GM18505 (cell line): ENCODE measurements at regions not wholly inside any gene's neighbourhood (a gene's known extent, or its start where the extent isn't known, plus 50 kb on each side); places are given as distances from the start of the nearest gene placed in this dataset.
"Not testable (repeated sequence)": the region's sequence is repeated elsewhere in the genome, so short reads cannot be mapped to it uniquely, and the experiment has no call there.

Experiments used
- ATAC-seq: cut with Tn5 transposase; IDR thresholded peaks from one replicate; pipeline ENCODE4 v1.9.1; 2021; ENCODE audit not compliant: unreplicated experiment
- POLR2A ChIP-seq: IDR thresholded peaks from 4 replicates; pipeline ENCODE4 v1.6.1; 2011; ENCODE audit warnings: borderline replicate concordance; ENCODE audit not compliant: insufficient read depth, insufficient read length; ENCODE audit errors: extremely low read depth

- no peak for ATAC-seq
- no peak for TF ChIP-seq POLR2A
These were observed 297.8 kb upstream of the ECI2 start for GRCh38 chr6:4433199-4433598.

GRCh38 chr6:4426968-4427367 lies 291.6 kb upstream of the ECI2 start:
- TF ChIP-seq POLR2A, result no peak
- no peak for ATAC-seq

GRCh38 chr6:4421837-4422236 lies 286.5 kb upstream of the ECI2 start:
- TF ChIP-seq POLR2A, result no peak
- no peak for ATAC-seq

- no peak for ATAC-seq
- TF ChIP-seq POLR2A, result no peak
These were observed 284.9 kb upstream of the ECI2 start for GRCh38 chr6:4420160-4420865.

- no peak for ATAC-seq
- no peak for TF ChIP-seq POLR2A
These were observed 280.2 kb upstream of the ECI2 start for GRCh38 chr6:4415549-4415948.

- ATAC-seq, result not testable (repeated sequence)
These were observed 278.7 kb upstream of the ECI2 start for GRCh38 chr6:4414078-4414477.

- no peak for ATAC-seq
- no peak for TF ChIP-seq POLR2A
These were observed 277.7 kb upstream of the ECI2 start for GRCh38 chr6:4413073-4413472.

GRCh38 chr6:4412488-4412887 lies 277.1 kb upstream of the ECI2 start:
- ATAC-seq, result no peak

GRCh38 chr6:4412077-4412476 lies 276.7 kb upstream of the ECI2 start:
- TF ChIP-seq POLR2A, result no peak
- ATAC-seq, result no peak

More at GRCh38 chr6:4412488-4412887, 277.1 kb upstream of the ECI2 start:
- no peak for TF ChIP-seq POLR2A

GRCh38 chr6:4407710-4408109 lies 272.3 kb upstream of the ECI2 start:
- peak; percentile 99 for ATAC-seq

- no peak for TF ChIP-seq POLR2A
- ATAC-seq, result no peak
These were observed 270.3 kb upstream of the ECI2 start for GRCh38 chr6:4405621-4406212.

GRCh38 chr6:4404415-4404814 lies 269.0 kb upstream of the ECI2 start:
- TF ChIP-seq POLR2A, result no peak
- ATAC-seq, result no peak

- ATAC-seq, result no peak
- TF ChIP-seq POLR2A, result no peak
These were observed 268.5 kb upstream of the ECI2 start for GRCh38 chr6:4403828-4404227.

- no peak for ATAC-seq
These were observed 267.8 kb upstream of the ECI2 start for GRCh38 chr6:4403023-4403752.

More at GRCh38 chr6:4403023-4403752, 267.8 kb upstream of the ECI2 start:
- no peak for TF ChIP-seq POLR2A
